GM18519 (cell line): ENCODE measurements at regions not wholly inside any gene's neighbourhood (a gene's known extent, or its start where the extent isn't known, plus 50 kb on each side); places are given as distances from the start of the nearest gene placed in this dataset.

Experiments
- ATAC-seq: cut with Tn5 transposase; IDR thresholded peaks from one replicate; pipeline ENCODE4 v1.9.1; 2021; ENCODE audit warnings: mild to moderate bottlenecking, moderate library complexity; ENCODE audit not compliant: unreplicated experiment, low FRiP score

- ATAC-seq = no peak
Measured at GRCh38 chr11:116244889-116245288, 527.9 kb downstream of the BUD13 start.

DNA sequence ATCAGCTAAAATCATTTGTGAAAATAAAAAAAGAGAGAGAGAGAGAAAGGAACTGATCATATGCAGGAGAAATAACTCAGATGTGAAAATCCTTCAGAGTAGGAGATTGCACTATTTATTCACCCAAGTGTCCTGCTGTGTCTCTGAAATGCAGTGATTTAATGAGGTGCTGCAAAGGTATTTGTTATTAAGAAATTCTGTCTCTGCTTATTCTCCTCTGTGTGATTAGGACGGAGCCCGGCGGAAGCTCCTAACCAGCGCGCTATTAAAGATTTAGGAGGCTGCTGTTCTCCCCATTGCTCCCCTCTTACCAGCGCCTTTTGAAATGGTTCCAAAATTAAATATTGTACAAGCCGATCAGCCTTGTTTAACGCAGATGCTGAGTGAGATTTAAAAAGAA, 528.3 kb downstream of the BUD13 start:
- no peak for ATAC-seq

- ATAC-seq = no peak
Measured at GRCh38 chr11:116243991-116244390, 528.8 kb downstream of the BUD13 start.

DNA sequence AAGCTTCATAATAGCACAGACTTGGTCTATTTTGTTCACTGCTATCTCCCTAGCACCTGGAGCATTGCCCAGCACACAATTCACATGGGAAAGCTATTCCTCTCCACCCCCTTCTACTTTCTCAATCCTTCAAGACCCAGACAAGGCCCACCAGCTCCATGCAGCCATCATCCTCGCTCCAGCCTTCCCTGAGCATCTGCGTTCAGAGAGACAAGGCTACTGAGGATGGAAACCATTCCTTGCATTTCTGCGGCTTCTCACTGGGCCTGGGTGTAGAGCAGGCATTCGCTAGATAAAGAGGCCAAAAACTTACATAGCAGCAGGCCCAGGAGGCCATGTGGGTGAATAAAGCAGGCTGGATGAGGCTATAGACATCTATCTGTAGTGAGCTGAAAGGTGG, 530.8 kb downstream of the BUD13 start:
- no peak for ATAC-seq

- no peak for ATAC-seq
Measured at GRCh38 chr11:116240710-116241109, 532.1 kb downstream of the BUD13 start.

DNA sequence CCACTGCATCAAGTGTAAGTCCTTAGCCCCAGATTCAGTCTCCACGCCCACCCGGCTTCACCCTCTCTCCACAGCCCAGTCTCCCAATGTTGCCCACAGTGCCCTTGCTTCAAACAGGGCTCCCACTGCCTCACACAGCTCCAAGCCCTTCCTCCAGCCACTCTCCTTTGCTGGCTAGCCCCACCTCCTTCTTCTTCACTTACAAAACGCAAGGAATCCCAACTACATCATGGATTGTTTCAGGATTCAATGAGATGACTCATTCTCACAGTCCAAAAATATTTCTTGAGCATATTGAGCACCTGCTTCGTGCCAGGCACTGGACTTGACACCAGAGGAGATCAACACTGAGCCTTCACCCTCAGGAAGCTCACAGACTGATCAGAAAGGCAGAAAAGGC, 533.5 kb downstream of the BUD13 start:
- no peak for ATAC-seq

- ATAC-seq = no peak
Measured at GRCh38 chr11:116234989-116235568, 537.7 kb downstream of the BUD13 start.

DNA sequence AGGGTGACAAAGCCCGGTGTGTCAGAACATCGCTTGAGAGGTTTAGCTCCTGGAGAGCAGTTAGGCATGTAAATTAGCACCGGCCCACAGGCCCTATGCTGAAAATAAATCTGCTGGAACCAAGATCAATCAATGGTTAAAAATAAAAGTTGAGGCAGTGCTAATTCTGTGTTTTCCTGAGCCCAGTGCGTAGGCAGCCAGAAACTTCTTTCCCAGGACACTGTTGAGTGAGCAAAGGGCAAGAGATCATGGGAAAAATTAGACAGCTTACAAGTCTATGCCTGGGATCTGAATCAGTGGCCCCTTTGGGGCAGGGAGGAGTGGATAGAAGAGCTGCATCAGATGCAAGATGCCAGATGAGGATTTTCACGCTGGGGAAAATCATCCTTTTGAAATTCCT, 539.2 kb downstream of the BUD13 start:
- ATAC-seq = no peak

DNA sequence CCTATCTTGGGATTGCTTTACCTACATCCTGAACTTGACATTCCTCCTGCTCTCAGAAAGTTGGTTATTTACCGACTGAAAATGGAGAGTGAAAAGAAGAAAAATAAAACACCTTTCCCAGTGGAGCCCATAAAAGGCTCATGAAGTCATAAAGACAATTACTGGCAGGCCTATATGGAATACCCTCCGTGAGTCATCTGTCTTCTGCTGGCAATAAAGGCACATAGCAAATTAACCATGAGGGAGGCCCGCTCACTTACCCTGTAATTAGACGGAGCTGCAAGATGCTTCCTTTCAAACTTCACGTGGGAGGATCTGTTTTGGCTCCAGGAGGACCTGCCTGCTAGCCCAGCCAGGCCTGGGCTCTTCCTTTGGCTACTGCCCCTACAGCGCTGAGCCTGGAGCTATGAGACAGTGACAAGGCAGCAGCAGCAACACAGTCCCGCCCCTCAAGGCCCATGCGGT, 540.4 kb downstream of the BUD13 start:
- ATAC-seq = no peak

DNA sequence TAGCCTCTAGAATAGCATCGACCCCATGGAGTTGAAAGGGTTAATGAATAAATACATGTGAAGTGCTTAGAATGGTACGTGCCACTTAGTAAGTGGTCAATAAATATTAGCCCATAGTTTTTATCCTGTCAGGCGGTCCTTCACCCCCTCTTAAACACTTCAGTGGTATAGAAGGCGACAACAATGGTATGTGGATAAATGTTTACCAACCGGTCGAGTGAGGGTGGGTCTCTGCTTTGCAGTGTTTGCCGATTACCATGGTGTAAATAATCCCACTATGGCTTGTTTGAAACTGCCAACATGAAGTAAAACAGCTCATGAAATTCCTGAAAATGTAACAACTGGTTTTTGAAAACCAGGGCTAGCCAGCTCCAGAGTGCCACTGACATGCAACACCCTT, 541.2 kb downstream of the BUD13 start:
- no peak for ATAC-seq

DNA sequence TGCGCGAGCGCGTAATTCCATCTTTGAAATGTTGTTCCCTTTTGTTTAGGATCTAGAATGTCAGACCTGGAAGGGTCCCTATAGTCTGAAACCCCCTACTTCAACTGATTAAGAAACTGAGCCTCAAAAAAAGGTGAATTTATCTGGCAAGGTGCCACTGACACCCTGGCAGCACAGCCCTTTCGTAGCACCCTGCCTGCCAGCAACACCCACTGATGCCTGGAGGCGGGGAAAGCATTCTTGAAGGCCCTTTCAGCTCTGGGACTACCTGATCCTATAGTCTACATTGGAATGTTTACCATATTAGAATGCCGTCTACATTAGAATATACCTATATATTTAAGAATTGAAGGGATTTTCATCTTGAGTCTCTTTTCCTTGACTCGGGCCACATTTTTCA, 542.3 kb downstream of the BUD13 start:
- no peak for ATAC-seq

DNA sequence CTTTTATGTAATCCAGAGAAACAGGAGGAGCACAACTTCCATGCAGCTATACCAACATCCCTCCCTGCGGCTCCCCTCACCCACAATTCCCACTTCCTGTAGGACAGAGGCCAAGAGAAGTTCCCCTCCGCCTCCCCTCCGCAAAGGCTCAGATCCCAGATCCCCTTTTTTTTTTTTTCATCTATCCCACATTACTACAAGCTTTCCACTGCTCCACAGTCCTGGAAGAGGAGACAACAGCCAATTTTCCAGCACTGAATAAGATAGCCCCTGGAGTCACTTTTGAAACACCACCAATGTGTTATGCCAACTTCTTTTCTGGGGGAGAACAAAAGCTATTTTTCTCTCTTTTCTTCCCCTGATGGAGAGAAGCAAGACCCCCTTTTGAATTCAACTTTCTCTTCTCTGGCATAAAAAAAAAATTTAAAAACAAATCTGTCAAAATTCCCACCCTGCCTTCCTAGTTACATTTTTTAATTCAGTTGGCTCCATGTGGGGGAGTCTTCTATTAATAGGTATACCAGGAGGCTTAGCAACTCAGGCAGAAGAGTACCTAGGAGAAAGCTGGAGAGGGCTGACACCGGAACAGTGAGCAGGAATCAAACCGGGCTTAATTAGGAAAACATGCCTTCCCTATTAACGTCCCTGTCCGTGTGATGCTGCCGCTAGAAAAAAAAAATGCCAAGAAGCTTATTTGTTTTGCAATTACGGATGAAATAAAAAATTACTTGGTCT, 543.4 kb downstream of the BUD13 start:
- no peak for ATAC-seq

DNA sequence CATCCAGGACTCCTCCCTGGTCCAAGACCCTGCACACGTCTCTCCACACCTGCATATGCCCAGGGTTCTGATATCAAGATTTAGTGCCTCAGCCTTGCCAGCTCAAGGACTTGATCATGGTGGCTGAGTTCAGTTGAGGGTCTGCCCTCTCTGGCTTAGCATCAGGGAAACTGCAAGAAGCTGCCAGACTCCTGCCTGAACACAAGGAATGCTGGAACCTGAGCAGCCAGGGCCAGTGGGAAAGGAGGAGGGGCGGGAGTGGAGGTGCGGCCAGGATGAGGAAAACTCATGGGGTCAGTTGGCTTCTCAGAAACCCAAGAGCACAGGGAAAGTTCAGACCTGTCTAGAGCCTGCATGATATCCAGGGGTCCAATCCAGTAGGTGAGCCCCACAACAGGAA, 546.1 kb downstream of the BUD13 start:
- no peak for ATAC-seq

DNA sequence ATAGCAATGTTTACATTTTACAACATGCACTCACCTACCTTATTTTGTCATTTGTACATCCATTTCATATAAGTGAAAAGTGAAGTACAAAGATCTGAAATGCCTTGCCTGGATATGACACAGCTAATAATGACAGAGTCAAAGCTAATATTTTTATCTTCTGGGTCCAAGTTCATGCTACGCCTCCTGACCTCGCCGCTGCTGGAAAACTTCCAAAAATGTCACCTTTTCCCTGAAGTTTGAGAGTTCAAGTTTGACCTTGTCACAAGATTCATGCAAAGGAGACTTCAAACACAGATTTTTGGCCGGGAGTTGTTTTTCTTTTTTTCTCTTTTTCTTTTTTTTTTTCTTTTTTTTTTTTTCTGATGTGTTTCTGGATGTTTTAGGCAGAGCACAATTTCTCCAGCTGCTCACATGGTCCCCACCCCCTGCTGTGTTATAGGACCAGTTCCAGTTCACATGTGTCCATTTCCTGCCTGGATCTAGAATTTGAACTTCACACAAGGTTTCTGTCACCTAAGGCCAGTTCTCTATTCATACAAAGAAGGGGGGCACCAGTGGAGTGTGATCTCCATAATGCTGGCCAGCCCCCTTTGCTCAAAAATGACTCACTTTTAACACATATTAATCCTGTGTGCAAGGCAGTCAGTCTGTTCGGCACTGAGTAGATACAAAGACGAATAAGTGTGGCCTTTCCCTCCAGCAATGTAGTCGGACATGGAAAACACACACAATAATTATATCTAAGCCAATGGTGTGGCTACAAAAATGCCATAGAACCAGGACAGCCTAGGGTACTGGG, 546.8 kb downstream of the BUD13 start:
- no peak for ATAC-seq

GRCh38 chr11:116225236-116225635, 547.6 kb downstream of the BUD13 start:
- ATAC-seq = no peak

DNA sequence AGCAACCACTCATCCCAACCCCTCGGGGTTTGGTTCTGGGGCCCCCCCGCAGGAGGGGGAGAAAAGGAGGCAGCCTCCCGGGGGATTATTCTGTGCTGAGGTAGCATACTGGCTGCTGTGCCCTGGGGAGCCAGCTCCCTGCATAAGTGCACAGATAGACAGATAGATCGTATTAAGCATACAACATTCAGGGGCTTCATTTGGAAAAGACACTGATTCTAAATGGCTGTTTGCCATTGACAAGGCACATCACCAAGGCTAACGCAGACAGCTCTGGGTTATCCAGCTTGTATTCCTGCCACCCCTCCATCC, 547.9 kb downstream of the BUD13 start:
- ATAC-seq = no peak

DNA sequence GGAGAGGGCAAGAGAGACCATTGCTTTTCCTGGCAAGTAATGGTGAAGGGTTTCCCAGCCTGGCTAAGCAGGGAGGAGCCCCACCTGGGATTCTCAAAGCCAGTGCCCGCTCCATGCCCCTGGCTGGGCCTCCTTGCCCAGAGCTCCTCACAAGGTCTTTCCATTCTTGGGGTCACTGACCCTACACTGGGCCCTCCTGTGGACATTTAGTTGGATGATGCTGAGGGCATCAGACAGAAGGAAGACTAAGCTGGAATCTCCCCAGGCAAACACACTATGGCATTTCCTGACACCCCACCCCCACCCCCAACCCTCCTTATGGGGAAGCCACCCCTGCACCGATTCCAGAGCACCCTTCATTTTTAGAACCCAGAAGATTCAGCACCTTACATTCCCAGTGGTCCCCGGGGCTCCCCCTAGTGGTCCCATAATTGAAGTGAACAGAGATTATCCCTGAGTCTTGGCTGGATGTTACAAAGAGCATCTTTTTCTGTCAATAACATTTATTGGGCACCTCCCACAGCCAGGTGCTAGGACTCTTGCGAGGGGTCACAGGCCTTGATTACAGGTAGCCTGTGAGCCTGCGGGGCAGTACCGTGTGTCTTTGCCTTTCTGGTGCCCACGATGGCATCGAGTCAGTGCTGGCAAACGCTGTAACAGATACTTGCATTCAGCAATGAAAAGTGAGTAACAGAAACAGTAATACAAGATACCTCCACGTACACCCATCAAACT, 548.5 kb downstream of the BUD13 start:
- ATAC-seq = no peak

DNA sequence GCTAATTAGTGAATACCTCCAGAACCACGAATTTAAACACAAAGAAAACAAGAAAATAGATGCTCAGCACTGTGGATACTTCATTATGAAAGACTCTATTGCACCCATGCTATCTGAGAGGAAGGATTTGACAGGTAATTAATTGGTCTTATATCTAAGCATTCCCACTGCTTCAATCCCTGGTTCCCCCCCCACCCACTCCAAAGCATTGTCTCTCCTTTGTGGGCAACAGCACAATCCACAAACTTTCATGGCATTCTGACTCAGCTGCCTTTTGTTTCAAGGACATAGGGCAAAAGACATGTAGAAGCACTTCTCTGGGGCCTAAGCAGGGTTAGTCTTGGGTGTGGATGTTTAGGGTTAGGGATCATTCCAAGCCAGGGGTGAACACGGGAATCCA, 551.4 kb downstream of the BUD13 start:
- no peak for ATAC-seq

- ATAC-seq = no peak
Measured at GRCh38 chr11:116219171-116219635, 553.6 kb downstream of the BUD13 start.

- ATAC-seq = no peak
Measured at GRCh38 chr11:116217441-116217840, 555.3 kb downstream of the BUD13 start.

DNA sequence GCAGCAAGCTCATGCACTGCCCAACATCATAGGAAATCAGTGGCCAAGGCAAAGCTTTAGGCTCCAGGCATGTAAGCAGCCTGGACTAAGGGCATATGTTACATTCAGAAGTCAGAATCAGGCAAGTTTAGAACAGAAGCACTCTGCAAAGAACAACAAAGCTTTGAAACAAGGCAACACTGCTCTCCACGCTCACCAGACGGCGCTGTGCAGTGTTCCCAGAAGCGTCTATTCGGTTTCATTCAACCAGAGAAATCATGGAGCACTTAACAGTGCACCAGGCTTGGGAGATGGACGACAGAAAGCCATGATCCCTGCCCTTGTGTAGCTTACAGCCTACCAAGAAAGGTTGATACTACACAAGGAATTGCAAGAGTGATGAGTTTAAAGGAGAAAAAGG, 555.8 kb downstream of the BUD13 start:
- no peak for ATAC-seq
